Transverse colon (tissue), 4 donors: ENCODE measurements at regions not wholly inside any gene's neighbourhood (a gene's known extent, or its start where the extent isn't known, plus 50 kb on each side); places are given as distances from the start of the nearest gene placed in this dataset.

ENCODE experiments used
- DNase-seq: peaks from one replicate; pipeline ENCODE4 v3.0.0-alpha.2; 2019
- H3K27ac ChIP-seq, 4 donors: fragments of 200-600 bp; sonication (generic); 2 replicates each; pipeline ENCODE4 v1.5.1; 2016 to 2018; ENCODE audit warnings: inconsistent platforms in 4 of 4
- H3K27me3 ChIP-seq: fragments of 200-600 bp; sonication (generic); 2 replicates; pipeline ENCODE4 v1.5.1; 2017; ENCODE audit warnings: inconsistent platforms
- H3K36me3 ChIP-seq, 4 donors: fragments of 200-600 bp; sonication (generic); 2 replicates each; pipeline ENCODE4 v1.5.1; 2017 to 2019; ENCODE audit warnings: inconsistent platforms in 4 of 4
- H3K4me1 ChIP-seq, 4 donors: fragments of 200-600 bp; sonication (generic); 2 replicates each; pipeline ENCODE4 v1.5.1; 2017 to 2020; ENCODE audit warnings: inconsistent platforms in 4 of 4
- H3K4me3 ChIP-seq, 4 donors: fragments of 200-600 bp; sonication (generic); 1 replicate in 1 of 4; 2 replicates in 3 of 4; pipeline versions ENCODE4 v1.5.1 to v1.6.1; 2017 to 2019; ENCODE audit warnings: inconsistent platforms in 4 of 4
- H3K9me3 ChIP-seq, 2 donors: fragments of 200-600 bp; sonication (generic); 2 replicates each; pipeline ENCODE4 v1.5.1; 2017 to 2019; ENCODE audit warnings: inconsistent platforms in 2 of 2
- EP300 ChIP-seq: sonication (generic); formaldehyde crosslinking; IDR thresholded peaks from one replicate; pipeline ENCODE4 v1.6.1; 2017; ENCODE audit warnings: antibody characterized with exemption, low read depth
- POLR2A ChIP-seq: fragments of 450-650 bp; IDR thresholded peaks from one replicate; pipeline ENCODE4 v1.6.1; 2016; ENCODE audit warnings: antibody characterized with exemption, mild to moderate bottlenecking, moderate library complexity
- POLR2AphosphoS5 ChIP-seq, 3 donors: sonication (generic); formaldehyde crosslinking; IDR thresholded peaks; one replicate each; pipeline ENCODE4 v1.6.1; 2016; ENCODE audit warnings: antibody characterized with exemption in 3 of 3
- WGBS, 2 donors: methylation state at CpG; one replicate each; pipeline ENCODE4 v1.1.5; 2018; ENCODE audit warnings: low coverage in 1 of 2; 5-methylcytosine and 5-hydroxymethylcytosine counted together
- in situ Hi-C, 4 donors: fragments of 200-750 bp; cut with MboI; loops; one replicate each; pipeline versions ENCODE4 v1.15.0 to v1.15.1; 2017; ENCODE audit warnings: low sequenced_read_pairs in 3 of 4, low pct_ligation_motif_present in 1 of 4, low pct_unique_long_range_greater_than_20kb in 1 of 4
- intact Hi-C: fragments of 100-400 bp; cut with DNase I; formaldehyde crosslinking; loops from one replicate; pipeline ENCODE4 v1.15.1; 2023; ENCODE audit warnings: low total_unique reads
- TF ChIP-seq, protein P1 (sequence below), 5 experiments: fragments of 200-600 bp in 3 of 5; fragments of 450-650 bp in 2 of 5; sonication (generic) in 3 of 5; IDR thresholded peaks; 1 replicate in 2 of 5; 2 replicates in 3 of 5; pipeline ENCODE4 v1.5.1; 2016 to 2017; ENCODE audit warnings: antibody characterized with exemption in 5 of 5, inconsistent platforms in 3 of 5, mild to moderate bottlenecking in 2 of 5, moderate library complexity in 1 of 5

DNA sequence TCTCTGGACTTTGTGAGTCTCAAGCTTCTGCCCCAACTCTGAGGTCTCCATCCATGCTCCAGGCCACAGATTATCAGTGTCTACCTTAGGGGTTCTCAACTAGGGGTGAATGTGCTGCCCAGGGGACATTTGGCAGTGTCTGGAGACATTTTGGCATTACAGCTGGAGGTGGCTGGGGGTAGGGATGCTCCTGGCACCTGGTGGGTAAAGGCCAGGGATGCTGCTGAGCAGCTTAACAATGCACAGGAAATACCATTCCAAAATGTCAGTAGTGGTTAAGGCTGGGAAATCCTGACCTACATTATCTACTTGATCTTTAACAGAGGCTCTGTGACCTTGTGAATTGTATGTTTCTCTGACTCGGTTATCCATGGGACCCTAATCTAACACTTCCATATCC lies 67.3 kb upstream of the PALS2 start:
- H3K27ac ChIP-seq: no peak overlapping the region
- H3K4me1 ChIP-seq: no peaks in the 10 kb centered on the region
- H3K4me3 ChIP-seq: no peak overlapping the region
- no peaks in the 10 kb centered on the region for H3K9me3 ChIP-seq
- no peak for TF ChIP-seq EP300
- TF ChIP-seq POLR2A: no peak
- TF ChIP-seq, protein P1, sequence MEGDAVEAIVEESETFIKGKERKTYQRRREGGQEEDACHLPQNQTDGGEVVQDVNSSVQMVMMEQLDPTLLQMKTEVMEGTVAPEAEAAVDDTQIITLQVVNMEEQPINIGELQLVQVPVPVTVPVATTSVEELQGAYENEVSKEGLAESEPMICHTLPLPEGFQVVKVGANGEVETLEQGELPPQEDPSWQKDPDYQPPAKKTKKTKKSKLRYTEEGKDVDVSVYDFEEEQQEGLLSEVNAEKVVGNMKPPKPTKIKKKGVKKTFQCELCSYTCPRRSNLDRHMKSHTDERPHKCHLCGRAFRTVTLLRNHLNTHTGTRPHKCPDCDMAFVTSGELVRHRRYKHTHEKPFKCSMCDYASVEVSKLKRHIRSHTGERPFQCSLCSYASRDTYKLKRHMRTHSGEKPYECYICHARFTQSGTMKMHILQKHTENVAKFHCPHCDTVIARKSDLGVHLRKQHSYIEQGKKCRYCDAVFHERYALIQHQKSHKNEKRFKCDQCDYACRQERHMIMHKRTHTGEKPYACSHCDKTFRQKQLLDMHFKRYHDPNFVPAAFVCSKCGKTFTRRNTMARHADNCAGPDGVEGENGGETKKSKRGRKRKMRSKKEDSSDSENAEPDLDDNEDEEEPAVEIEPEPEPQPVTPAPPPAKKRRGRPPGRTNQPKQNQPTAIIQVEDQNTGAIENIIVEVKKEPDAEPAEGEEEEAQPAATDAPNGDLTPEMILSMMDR (IDR thresholded peaks at IDR 0.05): no peak
- TF ChIP-seq POLR2AphosphoS5 (IDR thresholded peaks at IDR 0.05): no peak
- H3K27me3 ChIP-seq: no peaks in the 10 kb centered on the region
- no peak for DNase-seq
- no peaks in the 10 kb centered on the region for H3K36me3 ChIP-seq
- intact Hi-C loops (no loop called here), in situ Hi-C loops (no loop called here)
- 50 to 76% methylated on average over 1 of the region's 1 CpG for WGBS, 2 donors

GRCh38 chr7:24508316-24508715 lies 64.9 kb upstream of the PALS2 start:
- WGBS, 2 donors: 49 to 56% methylated on average over 3 to 4 of the region's 4 CpGs

GRCh38 chr7:24510759-24511158 lies 62.5 kb upstream of the PALS2 start:
- Histone ChIP-seq H3K27me3 (no peaks in the 10 kb centered on the region), H3K9me3 (no peaks in the 10 kb centered on the region), H3K36me3 (no peaks in the 10 kb centered on the region), H3K4me1 (no peaks in the 10 kb centered on the region), H3K27ac (no peak overlapping the region), H3K4me3 (no peak overlapping the region)
- in situ Hi-C loops (no loop called here), intact Hi-C loops (loop anchor here (5.0 kb wide), 1 partner anchor 732 kb away; no protein-coding TSS in a partner anchor)
- TF ChIP-seq, protein P1 (IDR thresholded peaks at IDR 0.05): no peak
- TF ChIP-seq POLR2A (no peak), POLR2AphosphoS5 (IDR thresholded peaks at IDR 0.05) (no peak), EP300 (no peak)
- WGBS, 2 donors: 44% methylated on average over 2 of the region's 2 CpGs; no CpG with 5 or more reads in 1 of the 2 donors
- no peak for DNase-seq

More at GRCh38 chr7:24508316-24508715, 64.9 kb upstream of the PALS2 start:
- TF ChIP-seq, protein P1 (IDR thresholded peaks at IDR 0.05): no peak
- no peak for TF ChIP-seq EP300
- TF ChIP-seq POLR2A: no peak
- no peak for TF ChIP-seq POLR2AphosphoS5 (IDR thresholded peaks at IDR 0.05)
- Histone ChIP-seq H3K36me3 (no peaks in the 10 kb centered on the region), H3K9me3 (no peaks in the 10 kb centered on the region), H3K27me3 (no peaks in the 10 kb centered on the region), H3K27ac (no peak overlapping the region), H3K4me1 (no peaks in the 10 kb centered on the region), H3K4me3 (no peak overlapping the region)
- no peak for DNase-seq
- intact Hi-C loops: no loop called here
- in situ Hi-C loops: no loop called here

DNA sequence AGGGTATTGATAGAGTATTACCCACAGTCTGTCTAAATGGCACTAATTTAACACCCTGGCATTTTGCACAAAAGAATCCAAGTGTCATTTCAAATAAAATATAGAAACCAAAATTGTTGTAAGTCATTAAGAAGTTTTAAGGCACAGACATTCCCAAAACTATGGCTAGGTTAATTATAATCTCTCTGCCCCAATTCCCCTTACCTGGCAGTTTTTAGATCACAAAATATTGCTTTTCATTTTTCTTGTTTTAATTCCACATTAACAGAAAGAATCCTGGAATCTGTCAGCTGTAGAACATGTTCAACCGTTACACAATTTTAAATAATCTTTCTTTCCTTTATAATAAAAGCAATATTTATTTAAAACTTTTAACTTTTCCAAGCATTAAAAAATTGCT lies 56.1 kb upstream of the PALS2 start:
- in situ Hi-C loops (no loop called here), intact Hi-C loops (no loop called here)
- no peaks in the 10 kb centered on the region for H3K9me3 ChIP-seq
- no peaks in the 10 kb centered on the region for H3K36me3 ChIP-seq
- H3K27me3 ChIP-seq: peaks cover 5% of the 10 kb centered on the region
- no peaks in the 10 kb centered on the region for H3K4me1 ChIP-seq
- DNase-seq: no peak
- 84 to 91% methylated on average over 1 of the region's 1 CpG for WGBS, 2 donors
- no peak overlapping the region for H3K27ac ChIP-seq
- no peak overlapping the region for H3K4me3 ChIP-seq
- TF ChIP-seq EP300 (no peak), POLR2A (no peak), POLR2AphosphoS5 (IDR thresholded peaks at IDR 0.05) (no peak)
- TF ChIP-seq, protein P1 (IDR thresholded peaks at IDR 0.05): no peak
